Left cardiac atrium (tissue), 4 donors: ENCODE measurements at regions not wholly inside any gene's neighbourhood (a gene's known extent, or its start where the extent isn't known, plus 50 kb on each side); places are given as distances from the start of the nearest gene placed in this dataset.
"Not testable (repeated sequence)": the region's sequence is repeated elsewhere in the genome, so short reads cannot be mapped to it uniquely, and the experiment has no call there.

Source experiments
- ATAC-seq, 2 donors: fragments of 200-7000 bp; cut with Tn5 transposase; one replicate each; pipeline ENCODE4 v1.9.1; 2020; ENCODE audit warnings: mild to moderate bottlenecking in 2 of 2, moderate library complexity in 2 of 2
- DNase-seq: peaks from one replicate; pipeline ENCODE4 v3.0.0-alpha.2; 2020
- intact Hi-C, 2 donors: fragments of 100-400 bp; cut with DNase I; formaldehyde crosslinking; loops; one replicate each; pipeline versions ENCODE4 v1.14.1 to v1.15.1; 2022 to 2023
- donor health status: DM: no; HTN: yes; CAD: no.
- donor health status: DM: no; HTN: yes; CAD: no; lungs with severe emphysema.
- donor health status: DM: yes; HTN: yes; CAD: no.
- donor health status: Dilated cardiomyopathy.

- DNase-seq (no peak), ATAC-seq (no peak)
- intact Hi-C loops: loop anchor here in 1 of 2 donors (2.0 to 5.0 kb wide), 2 partner anchors 41 to 181 kb away; no protein-coding TSS in a partner anchor
These were observed 82.6 kb upstream of the SPTLC3 start for GRCh38 chr20:12925863-12926793.

DNA sequence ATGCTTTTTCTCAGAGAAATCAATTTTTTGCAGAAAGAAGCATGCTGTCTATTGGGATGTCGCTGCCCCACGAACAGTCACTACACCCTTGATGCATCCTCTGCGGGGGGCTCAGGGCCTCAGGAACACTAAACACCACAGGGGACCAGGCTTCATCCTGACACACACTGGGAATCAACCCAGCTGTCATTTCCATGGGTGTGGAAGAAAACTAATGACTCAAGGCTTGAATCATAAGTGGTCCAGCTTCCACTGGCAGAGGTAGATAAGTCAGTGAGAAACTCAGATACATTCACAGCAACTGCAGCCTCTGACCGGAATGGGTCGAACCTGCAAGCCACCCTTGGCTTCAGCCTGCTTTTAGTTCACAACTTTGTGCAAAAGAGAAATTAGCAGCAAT lies 81.3 kb upstream of the SPTLC3 start:
- DNase-seq (no peak), ATAC-seq (peak in 1 of 2 donors; percentile 54)
- intact Hi-C loops: loop anchor here in 1 of 2 donors (5.0 kb wide), 1 partner anchor 180 kb away; no protein-coding TSS in a partner anchor

- intact Hi-C loops: loop anchor here in 1 of 2 donors (5.0 kb wide), 1 partner anchor 179 kb away; no protein-coding TSS in a partner anchor
- no peak for ATAC-seq
- no peak for DNase-seq
These were observed 80.4 kb upstream of the SPTLC3 start for GRCh38 chr20:12928358-12928754.

- ATAC-seq (peak in 1 of 2 donors; percentile 20), DNase-seq (no peak)
- intact Hi-C loops: loop anchor here in 1 of 2 donors (5.0 kb wide), 1 partner anchor 178 kb away; no protein-coding TSS in a partner anchor
These were observed 79.9 kb upstream of the SPTLC3 start for GRCh38 chr20:12928755-12929401.

DNA sequence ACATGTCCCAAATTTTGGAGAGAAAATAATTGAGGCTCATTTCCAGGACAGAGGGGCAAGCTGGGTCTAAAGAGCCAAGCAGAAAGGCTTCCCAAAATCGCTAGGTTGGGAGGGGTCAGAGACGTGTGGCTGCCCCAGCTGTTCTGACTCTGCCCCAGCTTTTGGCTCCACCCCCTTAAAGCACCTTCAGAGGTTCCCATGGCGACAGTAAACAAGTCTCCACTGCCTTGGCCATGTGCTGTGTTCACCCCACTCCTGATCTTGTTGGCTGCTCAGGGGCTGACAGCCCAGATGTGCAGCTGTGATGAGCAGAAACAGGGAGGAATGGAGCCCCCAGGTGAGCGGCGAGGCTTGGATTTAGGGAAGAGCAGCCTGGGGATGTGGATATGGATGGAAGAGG lies 72.8 kb upstream of the SPTLC3 start:
- no peak for DNase-seq
- intact Hi-C loops: no loop called here
- no peak for ATAC-seq

DNA sequence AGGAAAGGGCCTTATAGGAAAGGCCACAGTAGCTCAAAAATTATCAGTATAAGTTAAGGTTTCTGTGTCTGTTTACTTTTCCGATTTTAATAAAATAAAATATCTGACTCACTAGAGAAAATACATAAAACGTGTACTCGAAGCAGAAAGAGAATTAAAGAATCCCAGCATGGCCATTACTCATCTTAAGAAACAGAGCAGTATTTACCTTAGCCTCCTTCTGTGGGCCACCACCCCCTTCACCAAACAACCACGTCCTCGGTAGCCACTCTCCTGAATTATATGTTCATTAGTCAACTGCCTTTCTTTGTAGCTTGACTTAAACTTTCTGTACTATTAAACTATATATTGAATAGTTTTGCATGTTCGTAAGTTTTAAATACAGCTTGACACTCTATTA lies 72.2 kb upstream of the SPTLC3 start:
- DNase-seq (no peak), ATAC-seq (no peak)
- intact Hi-C loops: no loop called here

DNA sequence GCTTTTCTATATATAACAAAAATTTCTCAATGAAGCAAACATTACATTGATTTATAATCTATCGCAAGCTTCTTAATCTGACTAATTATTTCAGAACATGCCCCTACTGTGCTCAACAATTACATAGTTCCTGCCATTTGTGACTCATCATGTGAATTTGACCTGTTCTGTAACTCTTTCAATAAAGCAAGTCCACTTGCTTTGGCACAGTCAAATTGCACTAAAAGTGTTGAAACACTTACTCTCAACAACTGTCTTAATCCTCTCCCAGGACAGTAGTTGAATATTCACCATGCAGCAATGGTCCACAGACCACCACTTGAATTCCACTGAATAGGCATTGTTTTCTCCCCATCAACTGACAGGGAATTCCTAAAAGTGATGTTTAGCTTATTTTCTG lies 67.7 kb upstream of the SPTLC3 start:
- no peak for ATAC-seq
- no peak for DNase-seq
- intact Hi-C loops: no loop called here

GRCh38 chr20:12942123-12942522 lies 66.6 kb upstream of the SPTLC3 start:
- intact Hi-C loops: no loop called here
- DNase-seq (no peak), ATAC-seq (no peak)

DNA sequence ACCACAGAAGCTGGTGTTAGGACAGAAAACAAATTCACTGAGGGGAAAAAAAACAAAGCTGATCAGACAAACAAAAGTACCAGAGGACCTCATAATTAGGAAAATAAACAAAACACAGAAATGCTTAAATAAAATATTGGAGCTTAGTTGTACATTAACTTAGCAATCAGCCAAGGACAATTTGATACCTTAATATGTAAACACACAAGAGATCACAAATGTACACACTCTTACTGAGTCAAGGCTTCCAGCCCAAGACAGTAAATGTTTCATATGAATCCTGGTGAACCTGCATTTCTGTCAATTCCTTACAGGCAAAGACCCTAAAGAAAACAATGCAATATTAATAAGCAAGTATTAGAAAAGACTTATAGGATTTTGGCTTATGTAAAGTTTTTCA lies 62.0 kb upstream of the SPTLC3 start:
- intact Hi-C loops: no loop called here
- no peak for DNase-seq
- ATAC-seq: no peak

DNA sequence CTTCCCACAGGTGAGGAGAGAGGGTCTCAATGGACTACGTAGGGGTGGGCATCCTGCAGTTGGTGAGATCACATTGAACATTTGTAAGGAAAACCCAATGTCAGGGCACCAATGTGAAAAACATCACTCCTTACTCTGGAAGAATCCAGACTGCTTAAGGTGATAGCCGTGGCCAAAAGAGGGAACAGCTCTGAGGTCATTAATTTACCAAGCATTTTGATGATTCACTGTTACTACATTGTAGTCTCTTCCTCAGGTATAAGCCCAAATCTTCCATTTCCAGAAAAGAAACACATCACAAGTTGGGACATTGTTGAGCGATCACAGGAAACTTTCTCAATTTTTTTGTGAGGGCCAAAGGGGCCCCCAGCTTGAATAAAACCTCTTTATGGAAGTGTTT lies 61.1 kb upstream of the SPTLC3 start:
- intact Hi-C loops: no loop called here
- ATAC-seq: no peak
- DNase-seq: no peak

- DNase-seq: no peak
- no peak for ATAC-seq
These were observed 59.3 kb upstream of the SPTLC3 start for GRCh38 chr20:12949429-12949980.

GRCh38 chr20:12954254-12954653 lies 54.5 kb upstream of the SPTLC3 start:
- DNase-seq, ATAC-seq, intact Hi-C loops: not testable (repeated sequence)

More at GRCh38 chr20:12949429-12949980, 59.3 kb upstream of the SPTLC3 start:
- intact Hi-C loops: no loop called here

DNA sequence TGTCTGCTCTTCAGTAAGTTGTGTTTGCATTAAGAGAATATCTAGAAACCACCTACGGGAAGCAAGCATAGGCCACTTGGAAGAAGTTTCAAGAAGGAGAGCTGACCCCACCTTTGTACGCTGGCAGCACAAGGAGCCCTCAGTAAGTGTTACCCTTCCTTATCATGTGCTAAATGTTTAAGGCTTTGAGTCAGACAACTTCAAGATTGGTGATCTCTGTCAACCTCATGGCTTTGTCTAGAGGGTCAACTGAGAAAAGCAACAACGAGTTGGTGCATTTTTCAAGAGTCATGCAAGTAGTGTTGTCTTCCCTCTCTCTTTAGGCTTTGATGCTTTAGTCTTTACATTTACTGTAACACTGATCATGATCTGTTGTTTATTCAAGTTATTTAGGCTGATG lies 53.2 kb upstream of the SPTLC3 start:
- ATAC-seq: no peak
- no peak for DNase-seq
- intact Hi-C loops: no loop called here

- ATAC-seq: no peak
These were observed 52.5 kb upstream of the SPTLC3 start for GRCh38 chr20:12956303-12956702.

DNA sequence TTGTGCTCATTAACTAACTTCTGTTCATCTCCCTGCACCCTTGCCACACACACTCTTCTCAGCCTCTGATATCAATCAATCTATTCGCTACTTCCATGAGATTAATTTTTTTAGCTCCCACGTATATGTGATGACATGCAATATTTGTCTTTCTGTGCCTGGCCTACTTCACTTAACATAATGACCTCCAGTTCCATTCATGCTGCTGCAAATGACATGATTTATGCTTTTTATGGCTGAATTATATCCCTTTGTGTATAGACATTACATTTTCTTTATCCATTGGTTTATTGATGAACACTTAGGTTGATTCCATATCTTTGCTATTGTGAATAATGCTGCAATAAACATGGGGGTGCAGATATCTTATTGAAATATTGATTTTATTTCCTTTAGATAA lies 50.8 kb upstream of the SPTLC3 start:
- no peak for ATAC-seq
- intact Hi-C loops: no loop called here
- no peak for DNase-seq

More at GRCh38 chr20:12956303-12956702, 52.5 kb upstream of the SPTLC3 start:
- no peak for DNase-seq
- intact Hi-C loops: no loop called here
